Astrocyte (in vitro differentiated cells and primary cell): ENCODE measurements at regions not wholly inside any gene's neighbourhood (a gene's known extent, or its start where the extent isn't known, plus 50 kb on each side); places are given as distances from the start of the nearest gene placed in this dataset.

Experiments
- DNase-seq: peaks from one replicate; pipeline ENCODE4 v3.0.0-alpha.2; 2010; ENCODE audit warnings: low read depth
- FAIRE-seq: peaks from 2 replicates; lab custom pipeline; 2011; peaks lifted over from hg19 to GRCh38; lab: Jason Lieb, UNC
- H2AFZ ChIP-seq: 2 replicates; pipeline ENCODE4 v1.6.0; 2012; ENCODE audit warnings: low read depth, low read length, inconsistent platforms
- H3K27ac ChIP-seq: 2 replicates; pipeline ENCODE4 v1.5.1; 2011; ENCODE audit warnings: low read depth, low read length, inconsistent platforms
- H3K27me3 ChIP-seq: 2 replicates; pipeline ENCODE4 v1.6.0; 2011; ENCODE audit warnings: low read length, inconsistent platforms; ENCODE audit not compliant: insufficient read depth
- H3K36me3 ChIP-seq: 2 replicates; pipeline ENCODE4 v1.5.1; 2011; ENCODE audit warnings: low read length, inconsistent platforms; ENCODE audit not compliant: insufficient read depth
- H3K4me1 ChIP-seq: 2 replicates; pipeline ENCODE4 v1.5.1; 2011; ENCODE audit warnings: low read length, inconsistent platforms; ENCODE audit not compliant: insufficient read depth
- H3K4me2 ChIP-seq: 2 replicates; pipeline ENCODE4 v1.6.0; 2012; ENCODE audit warnings: low read length, inconsistent platforms
- H3K4me3 ChIP-seq: 2 replicates; pipeline ENCODE4 v1.5.1; 2011; ENCODE audit warnings: low read depth, mild to moderate bottlenecking, low read length, inconsistent platforms; ENCODE audit not compliant: insufficient read depth
- H3K79me2 ChIP-seq: 2 replicates; pipeline ENCODE4 v1.6.0; 2012; ENCODE audit warnings: mild to moderate bottlenecking, low read length, inconsistent platforms; ENCODE audit not compliant: insufficient read depth
- H3K9ac ChIP-seq: 2 replicates; pipeline ENCODE4 v1.6.0; 2012; ENCODE audit warnings: mild to moderate bottlenecking, low read length, inconsistent platforms
- H3K9me3 ChIP-seq: 2 replicates; pipeline ENCODE4 v1.5.1; 2012; ENCODE audit warnings: low read depth, mild to moderate bottlenecking, low read length, inconsistent platforms; ENCODE audit not compliant: insufficient read depth
- H4K20me1 ChIP-seq: 2 replicates; pipeline ENCODE4 v1.6.0; 2012; ENCODE audit warnings: low read length, inconsistent platforms; ENCODE audit not compliant: insufficient read depth
- H3K27ac Mint-ChIP-seq: one replicate; pipeline ENCODE4 v1.8.0; 2021; ENCODE audit warnings: mild to moderate bottlenecking, mixed read lengths; ENCODE audit not compliant: unreplicated experiment
- H3K27me3 Mint-ChIP-seq: one replicate; pipeline ENCODE4 v1.8.0; 2021; ENCODE audit warnings: low read depth, mixed read lengths; ENCODE audit not compliant: unreplicated experiment
- H3K36me3 Mint-ChIP-seq: one replicate; pipeline ENCODE4 v1.8.0; 2021; ENCODE audit warnings: low read depth, mixed read lengths; ENCODE audit not compliant: unreplicated experiment
- H3K4me1 Mint-ChIP-seq: one replicate; pipeline ENCODE4 v1.8.0; 2021; ENCODE audit warnings: low read depth, mixed read lengths; ENCODE audit not compliant: unreplicated experiment
- H3K4me3 Mint-ChIP-seq: one replicate; pipeline ENCODE4 v1.8.0; 2021; ENCODE audit warnings: mild to moderate bottlenecking, moderate library complexity, mixed read lengths; ENCODE audit not compliant: unreplicated experiment
- H3K9me3 Mint-ChIP-seq: one replicate; pipeline ENCODE4 v1.8.0; 2021; ENCODE audit warnings: mild to moderate bottlenecking, mixed read lengths; ENCODE audit not compliant: unreplicated experiment
- CTCF ChIP-seq: IDR thresholded peaks from 2 replicates; pipeline ENCODE4 v1.5.1; 2011; ENCODE audit warnings: low read depth, mild to moderate bottlenecking, inconsistent platforms, low read length, moderate library complexity; ENCODE audit not compliant: insufficient read depth
- EZH2 ChIP-seq: IDR thresholded peaks from 2 replicates; pipeline ENCODE4 v1.6.1; 2012; ENCODE audit warnings: mild to moderate bottlenecking, low read length, inconsistent platforms; ENCODE audit not compliant: insufficient read depth

- Histone ChIP-seq H3K9me3 (no peaks in the 10 kb centered on the region), H3K4me2 (no peak overlapping the region), H3K36me3 (no peaks in the 10 kb centered on the region), H3K79me2 (no peaks in the 10 kb centered on the region), H3K9ac (no peak overlapping the region), H2AFZ (no peak overlapping the region), H3K4me1 (peaks cover 7% of the 10 kb centered on the region), H3K27ac (no peak overlapping the region), H3K27me3 (no peaks in the 10 kb centered on the region), H4K20me1 (no peaks in the 10 kb centered on the region), H3K4me3 (no peak overlapping the region)
- DNase-seq, result no peak
- H3K36me3 Mint-ChIP-seq, result no peaks in the 10 kb centered on the region
- H3K9me3 Mint-ChIP-seq, result peaks cover 3% of the 10 kb centered on the region
- H3K27me3 Mint-ChIP-seq, result no peaks in the 10 kb centered on the region
- no peak overlapping the region for H3K4me3 Mint-ChIP-seq
- no peaks in the 10 kb centered on the region for H3K4me1 Mint-ChIP-seq
- peak; percentile 13 for FAIRE-seq
- no peak overlapping the region for H3K27ac Mint-ChIP-seq
- TF ChIP-seq CTCF (no peak), EZH2 (no peak)
These were observed 61.0 kb upstream of the CAST start for GRCh38 chr5:96601200-96601599.

DNA sequence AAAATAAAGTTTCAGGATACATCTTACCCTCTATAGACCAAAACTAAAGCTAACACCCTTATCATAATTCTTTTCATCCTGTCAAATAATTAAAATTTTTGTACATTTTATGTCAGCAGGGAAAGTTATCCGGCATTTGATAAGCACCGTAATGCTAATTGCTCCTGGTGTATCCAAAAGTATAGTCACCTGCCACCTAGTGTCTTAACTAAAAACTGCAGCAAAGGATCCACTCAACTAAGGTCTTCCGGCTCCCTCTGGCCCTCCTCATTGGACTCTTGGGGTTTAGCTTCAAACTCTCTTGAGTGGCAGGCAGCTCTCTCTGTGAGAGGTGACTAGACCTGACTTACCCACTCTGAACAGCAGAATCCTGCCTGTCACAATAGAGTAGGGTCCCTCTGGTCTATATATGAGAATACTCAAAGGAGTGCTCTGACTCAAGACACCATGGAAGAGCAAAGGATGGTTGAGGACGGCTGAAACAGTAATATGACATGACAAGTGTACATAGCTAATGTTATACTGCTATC, 60.4 kb upstream of the CAST start:
- no peaks in the 10 kb centered on the region for H3K79me2 ChIP-seq
- H3K27me3 Mint-ChIP-seq, result no peaks in the 10 kb centered on the region
- H3K4me1 Mint-ChIP-seq, result no peaks in the 10 kb centered on the region
- no peak overlapping the region for H3K27ac Mint-ChIP-seq
- TF ChIP-seq EZH2, result no peak
- peak; percentile 83 for TF ChIP-seq CTCF
- peak; percentile 76 for FAIRE-seq
- H3K27me3 ChIP-seq, result no peaks in the 10 kb centered on the region
- no peaks in the 10 kb centered on the region for H4K20me1 ChIP-seq
- no peak overlapping the region for H3K4me3 ChIP-seq
- H2AFZ ChIP-seq, result no peak overlapping the region
- H3K4me2 ChIP-seq, result no peak overlapping the region
- peaks cover 7% of the 10 kb centered on the region for H3K4me1 ChIP-seq
- no peak overlapping the region for H3K27ac ChIP-seq
- no peak overlapping the region for H3K9ac ChIP-seq
- H3K9me3 ChIP-seq, result no peaks in the 10 kb centered on the region
- no peaks in the 10 kb centered on the region for H3K36me3 ChIP-seq
- no peaks in the 10 kb centered on the region for H3K36me3 Mint-ChIP-seq
- H3K4me3 Mint-ChIP-seq, result no peak overlapping the region
- peaks cover 3% of the 10 kb centered on the region for H3K9me3 Mint-ChIP-seq
- DNase-seq, result peak; percentile 40

DNA sequence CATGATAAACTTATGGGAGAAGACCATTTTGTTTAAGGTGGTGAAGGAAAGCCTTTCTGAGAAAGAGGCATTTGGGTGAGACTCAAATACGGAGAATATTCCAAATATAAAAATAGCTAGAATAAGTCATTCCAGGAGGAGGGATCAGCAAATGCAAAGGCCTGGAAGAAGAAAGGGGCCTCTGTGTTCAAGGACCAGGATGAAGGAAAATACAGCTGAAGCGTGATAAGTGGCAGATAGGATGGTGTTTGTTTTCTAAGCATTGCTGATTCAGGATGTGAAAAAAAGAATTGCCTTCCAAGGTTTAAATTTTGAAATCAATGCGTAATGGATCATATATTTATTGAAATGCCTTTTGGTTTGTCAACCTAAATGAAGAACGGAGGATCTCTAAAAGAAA, 59.4 kb upstream of the CAST start:
- H3K4me3 ChIP-seq, result no peak overlapping the region
- Mint-ChIP-seq H3K9me3 (peaks cover 3% of the 10 kb centered on the region), H3K36me3 (no peaks in the 10 kb centered on the region), H3K27me3 (no peaks in the 10 kb centered on the region), H3K27ac (no peak overlapping the region), H3K4me3 (no peak overlapping the region), H3K4me1 (no peaks in the 10 kb centered on the region)
- no peaks in the 10 kb centered on the region for H3K79me2 ChIP-seq
- no peaks in the 10 kb centered on the region for H3K27me3 ChIP-seq
- H3K4me2 ChIP-seq, result no peak overlapping the region
- H3K36me3 ChIP-seq, result no peaks in the 10 kb centered on the region
- H4K20me1 ChIP-seq, result no peaks in the 10 kb centered on the region
- H3K9ac ChIP-seq, result no peak overlapping the region
- no peak overlapping the region for H2AFZ ChIP-seq
- H3K9me3 ChIP-seq, result no peaks in the 10 kb centered on the region
- TF ChIP-seq CTCF (no peak), EZH2 (no peak)
- no peak for DNase-seq
- FAIRE-seq, result no peak
- no peak overlapping the region for H3K27ac ChIP-seq
- peaks cover 3% of the 10 kb centered on the region for H3K4me1 ChIP-seq
